ENCODE measurements at regions not wholly inside any gene's neighbourhood (a gene's known extent, or its start where the extent isn't known, plus 50 kb on each side); places are given as distances from the start of the nearest gene placed in this dataset.
"Not testable (repeated sequence)": the region's sequence is repeated elsewhere in the genome, so short reads cannot be mapped to it uniquely, and the experiment has no call there.

DNA sequence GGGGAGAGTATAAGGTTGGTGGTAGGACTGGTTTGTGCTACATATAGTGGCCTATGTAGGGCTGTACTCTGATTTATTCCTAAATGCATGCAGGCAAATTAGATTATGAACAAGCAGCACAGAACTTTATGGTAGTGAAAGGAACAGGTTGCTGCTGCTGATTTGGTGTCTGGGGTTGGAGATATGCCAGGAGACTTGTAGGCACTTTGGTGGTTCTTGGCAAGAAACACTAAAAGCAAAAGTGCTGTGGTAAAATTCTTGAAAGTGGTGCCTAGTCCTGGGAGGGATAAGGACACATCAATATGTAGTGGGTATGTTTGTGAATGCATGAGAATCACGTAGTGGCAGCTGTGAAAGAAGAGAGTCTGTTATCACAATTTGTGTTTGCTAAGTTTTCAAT lies 2126.0 kb downstream of the TP53TG3F start:
- no peak for DNase-seq (ENCODE audit: low read depth)
- no peaks in the 10 kb centered on the region for H3K36me3 ChIP-seq (ENCODE audit: control insufficient read depth, insufficient read depth, low read length)
- TF ChIP-seq, protein P1, sequence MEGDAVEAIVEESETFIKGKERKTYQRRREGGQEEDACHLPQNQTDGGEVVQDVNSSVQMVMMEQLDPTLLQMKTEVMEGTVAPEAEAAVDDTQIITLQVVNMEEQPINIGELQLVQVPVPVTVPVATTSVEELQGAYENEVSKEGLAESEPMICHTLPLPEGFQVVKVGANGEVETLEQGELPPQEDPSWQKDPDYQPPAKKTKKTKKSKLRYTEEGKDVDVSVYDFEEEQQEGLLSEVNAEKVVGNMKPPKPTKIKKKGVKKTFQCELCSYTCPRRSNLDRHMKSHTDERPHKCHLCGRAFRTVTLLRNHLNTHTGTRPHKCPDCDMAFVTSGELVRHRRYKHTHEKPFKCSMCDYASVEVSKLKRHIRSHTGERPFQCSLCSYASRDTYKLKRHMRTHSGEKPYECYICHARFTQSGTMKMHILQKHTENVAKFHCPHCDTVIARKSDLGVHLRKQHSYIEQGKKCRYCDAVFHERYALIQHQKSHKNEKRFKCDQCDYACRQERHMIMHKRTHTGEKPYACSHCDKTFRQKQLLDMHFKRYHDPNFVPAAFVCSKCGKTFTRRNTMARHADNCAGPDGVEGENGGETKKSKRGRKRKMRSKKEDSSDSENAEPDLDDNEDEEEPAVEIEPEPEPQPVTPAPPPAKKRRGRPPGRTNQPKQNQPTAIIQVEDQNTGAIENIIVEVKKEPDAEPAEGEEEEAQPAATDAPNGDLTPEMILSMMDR (IDR thresholded peaks at IDR 0.05; ENCODE audit: insufficient read depth, low read depth, low read length): no peak
- no peaks in the 10 kb centered on the region for H3K27me3 ChIP-seq (ENCODE audit: control insufficient read depth, insufficient read depth, low read length)
- no peak overlapping the region for H3K4me3 ChIP-seq (ENCODE audit: low read depth, low read length)
- POLR2A ChIA-PET: no interaction called here
- CTCF ChIA-PET: interaction anchor here (0.6 kb wide), 1 partner anchor 66 kb away, joined by 3 read pairs; no protein-coding TSS in a partner anchor

DNA sequence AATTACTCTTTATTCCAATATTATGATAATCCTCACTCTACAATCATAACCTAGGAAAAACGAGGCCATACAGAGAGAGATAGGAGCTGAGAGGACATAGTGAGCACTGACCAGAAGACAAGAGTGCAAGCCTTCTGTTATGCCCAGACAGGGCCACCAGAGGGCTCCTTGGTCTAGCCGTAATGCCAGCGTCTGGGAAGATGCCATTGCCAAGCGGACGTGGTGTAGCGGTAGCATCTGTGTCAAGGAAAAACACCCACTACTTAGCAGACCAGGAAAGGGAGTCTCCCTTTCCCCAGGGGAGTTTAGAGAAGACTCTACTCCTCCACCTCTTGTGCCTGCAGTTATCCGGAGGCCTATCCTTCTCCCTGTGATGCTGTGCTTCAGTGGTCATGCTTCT lies 2131.5 kb downstream of the TP53TG3F start:
- H3K27me3 ChIP-seq (ENCODE audit: control insufficient read depth, insufficient read depth, low read length); POLR2A ChIA-PET; CTCF ChIA-PET; DNase-seq (ENCODE audit: low read depth); H3K4me3 ChIP-seq (ENCODE audit: low read depth, low read length); H3K36me3 ChIP-seq (ENCODE audit: control insufficient read depth, insufficient read depth, low read length): not testable (repeated sequence)

DNA sequence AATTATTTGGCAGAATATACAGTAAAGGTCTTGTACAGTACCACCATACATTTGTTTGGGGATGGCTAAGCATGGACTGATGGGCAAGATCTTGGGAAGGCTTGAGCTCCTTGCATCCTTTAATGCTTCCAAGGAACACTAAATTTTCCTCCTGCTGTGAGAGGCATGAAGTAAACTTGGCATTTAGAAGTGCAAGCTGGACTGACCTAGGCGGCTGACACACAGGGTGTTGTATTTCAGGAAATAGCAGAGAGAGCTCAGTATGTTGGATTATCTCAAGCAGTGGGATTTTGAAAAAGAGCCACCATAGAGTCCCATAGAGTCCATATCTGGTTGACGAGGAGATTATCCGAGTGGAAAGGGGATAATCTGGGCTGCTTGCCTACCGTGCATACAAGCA lies 2137.1 kb downstream of the TP53TG3F start:
- TF ChIP-seq, protein P1 (IDR thresholded peaks at IDR 0.05; ENCODE audit: insufficient read depth, low read depth, low read length): no peak
- Histone ChIP-seq H3K4me3 (ENCODE audit: low read depth, low read length) (no peak overlapping the region), H3K36me3 (ENCODE audit: control insufficient read depth, insufficient read depth, low read length) (no peaks in the 10 kb centered on the region), H3K27me3 (ENCODE audit: control insufficient read depth, insufficient read depth, low read length) (no peaks in the 10 kb centered on the region)
- CTCF ChIA-PET: interaction anchor here (1.3 kb wide), 1 partner anchor 16 kb away, joined by 3 read pairs; no protein-coding TSS in a partner anchor
- no peak for DNase-seq (ENCODE audit: low read depth)
- POLR2A ChIA-PET: no interaction called here

DNA sequence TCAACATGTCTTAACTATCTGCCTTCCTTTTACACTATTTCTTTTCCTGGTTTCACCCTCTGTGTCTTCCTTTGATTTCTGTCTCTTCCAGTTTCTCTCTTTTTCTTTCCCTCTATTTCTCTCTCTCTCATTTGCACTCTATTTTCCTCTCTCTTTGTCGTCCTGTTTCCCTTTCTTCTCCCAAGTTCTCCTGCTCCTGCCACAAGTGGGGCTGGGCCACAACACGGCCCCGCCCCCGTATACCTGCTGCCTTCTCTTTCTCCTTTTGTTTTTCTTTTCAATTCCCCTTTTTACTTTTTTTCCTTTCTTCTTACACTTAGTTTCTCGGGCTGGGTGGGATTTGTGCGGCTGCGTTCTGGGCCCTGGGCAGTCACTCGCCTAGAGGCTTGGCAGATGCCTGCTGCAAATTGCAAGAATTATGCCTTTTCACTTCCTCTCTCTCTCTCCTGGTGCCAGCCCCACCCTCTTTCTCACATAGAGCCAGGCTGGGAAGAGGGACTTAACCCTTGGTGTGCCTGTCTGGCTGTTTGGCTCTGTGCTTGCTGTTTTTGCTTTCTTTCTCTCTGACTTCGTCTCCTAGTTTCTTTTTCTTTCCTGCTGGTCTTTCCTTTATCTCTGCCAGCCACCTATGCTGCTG lies 2139.4 kb downstream of the TP53TG3F start:
- H3K36me3 ChIP-seq (ENCODE audit: control insufficient read depth, insufficient read depth, low read length): no peaks in the 10 kb centered on the region
- H3K27me3 ChIP-seq (ENCODE audit: control insufficient read depth, insufficient read depth, low read length): no peaks in the 10 kb centered on the region
- H3K4me3 ChIP-seq (ENCODE audit: low read depth, low read length): no peak overlapping the region
- ChIA-PET CTCF (interaction anchor here (0.6 kb wide), 1 partner anchor 273 kb away, joined by 3 read pairs; no protein-coding TSS in a partner anchor), POLR2A (no interaction called here)
- TF ChIP-seq, protein P1 (IDR thresholded peaks at IDR 0.05; ENCODE audit: insufficient read depth, low read depth, low read length): no peak
- DNase-seq (ENCODE audit: low read depth): no peak

DNA sequence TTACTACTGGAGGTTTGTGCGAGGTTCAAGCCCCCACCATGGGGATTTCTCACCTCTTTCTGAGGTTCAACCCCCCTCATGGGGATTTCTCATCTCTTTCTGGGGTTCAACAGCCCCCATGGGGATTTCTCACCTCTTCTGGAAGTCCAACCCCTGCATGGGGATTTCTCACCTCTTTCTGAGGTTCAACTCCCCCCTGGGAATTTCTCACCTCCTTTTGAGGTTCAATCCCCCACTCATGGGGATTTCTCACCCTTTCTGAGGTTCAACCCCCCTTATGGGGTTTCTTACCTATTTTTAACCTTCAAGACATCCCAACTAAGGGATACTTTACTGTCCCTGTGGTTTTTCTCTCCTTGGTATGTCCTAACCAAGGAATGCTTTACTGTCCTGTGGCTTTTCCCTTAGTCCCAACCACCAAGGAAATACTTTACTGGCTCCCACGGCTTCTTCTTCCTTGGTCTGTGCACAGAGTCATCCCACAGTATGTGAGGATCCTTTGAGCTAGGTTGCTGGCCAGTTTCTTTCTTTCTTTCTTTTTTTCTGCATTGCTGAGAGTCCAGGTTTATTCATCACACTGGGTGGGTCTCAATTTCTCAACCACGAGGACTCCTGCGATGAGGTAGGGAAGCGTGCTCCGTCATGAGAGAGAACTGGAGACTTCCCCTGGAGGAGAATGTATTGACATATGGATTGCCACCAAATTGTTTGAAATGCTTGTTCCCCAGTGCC lies 2140.2 kb downstream of the TP53TG3F start:
- POLR2A ChIA-PET: no interaction called here
- Histone ChIP-seq H3K27me3 (ENCODE audit: control insufficient read depth, insufficient read depth, low read length) (no peaks in the 10 kb centered on the region), H3K4me3 (ENCODE audit: low read depth, low read length) (no peak overlapping the region), H3K36me3 (ENCODE audit: control insufficient read depth, insufficient read depth, low read length) (no peaks in the 10 kb centered on the region)
- CTCF ChIA-PET: no interaction called here
- TF ChIP-seq, protein P1 (IDR thresholded peaks at IDR 0.05; ENCODE audit: insufficient read depth, low read depth, low read length): no peak
- no peak for DNase-seq (ENCODE audit: low read depth)

DNA sequence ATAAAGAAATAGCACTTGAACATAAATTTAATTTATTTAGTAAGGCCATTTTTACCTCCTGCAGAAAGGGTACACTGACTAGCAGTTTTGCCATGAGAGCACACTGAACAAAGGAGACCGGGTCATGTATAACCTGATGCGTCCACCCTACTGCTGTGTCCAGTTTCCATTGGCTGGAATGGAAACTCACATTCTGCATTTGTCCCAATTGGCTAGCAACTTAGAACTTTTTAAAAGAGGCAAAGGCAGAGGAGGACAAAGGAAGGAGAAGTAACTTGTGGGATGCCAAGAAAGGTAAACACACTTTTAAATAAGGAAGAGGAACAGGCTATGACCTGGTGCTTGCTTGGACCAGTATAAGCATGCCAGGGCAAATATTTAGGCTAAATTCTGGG lies 2140.7 kb downstream of the TP53TG3F start:
- CTCF ChIA-PET; H3K27me3 ChIP-seq (ENCODE audit: control insufficient read depth, insufficient read depth, low read length); POLR2A ChIA-PET; DNase-seq (ENCODE audit: low read depth); H3K36me3 ChIP-seq (ENCODE audit: control insufficient read depth, insufficient read depth, low read length); H3K4me3 ChIP-seq (ENCODE audit: low read depth, low read length): not testable (repeated sequence)
